GM13977 (cell line): ENCODE measurements at regions not wholly inside any gene's neighbourhood (a gene's known extent, or its start where the extent isn't known, plus 50 kb on each side); places are given as distances from the start of the nearest gene placed in this dataset.

Source experiments
- DNase-seq: peaks from one replicate; pipeline ENCODE4 v3.0.0; 2012; ENCODE audit warnings: low spot score
- in situ Hi-C: fragments of 300-500 bp; cut with MboI; formaldehyde crosslinking; loops from one replicate; pipeline ENCODE4 v1.12.0; 2022; ENCODE audit warnings: low sequenced_read_pairs, low pct_unique_long_range_greater_than_20kb, mixed read lengths, inconsistent platforms; ENCODE audit not compliant: unreplicated experiment
- TF ChIP-seq, protein P1 (sequence below): IDR thresholded peaks from 2 replicates; pipeline ENCODE4 v1.5.1; 2012; ENCODE audit warnings: mild to moderate bottlenecking, control low read depth; ENCODE audit not compliant: insufficient read depth; ENCODE audit errors: extremely low read depth, missing control alignments

DNA sequence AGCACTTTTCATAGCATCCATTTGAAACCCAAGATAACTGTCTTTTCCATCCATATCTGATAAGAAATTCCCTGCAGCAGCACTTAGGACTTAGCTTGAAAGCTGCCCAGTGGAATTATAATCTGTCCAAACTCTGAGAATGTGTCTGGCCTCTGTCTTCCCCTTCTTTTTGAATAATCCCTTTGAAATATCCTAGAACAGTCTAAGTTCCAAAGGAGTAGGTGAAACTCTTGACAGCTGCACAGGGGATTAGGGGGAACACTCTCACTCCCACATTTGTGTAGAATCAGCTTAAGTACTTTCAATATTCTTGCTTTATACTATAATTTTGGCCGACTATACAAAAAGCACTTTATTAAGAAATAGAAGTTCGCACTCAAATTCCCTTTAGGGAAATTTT, 157.7 kb downstream of the PAPSS1 start:
- TF ChIP-seq, protein P1, sequence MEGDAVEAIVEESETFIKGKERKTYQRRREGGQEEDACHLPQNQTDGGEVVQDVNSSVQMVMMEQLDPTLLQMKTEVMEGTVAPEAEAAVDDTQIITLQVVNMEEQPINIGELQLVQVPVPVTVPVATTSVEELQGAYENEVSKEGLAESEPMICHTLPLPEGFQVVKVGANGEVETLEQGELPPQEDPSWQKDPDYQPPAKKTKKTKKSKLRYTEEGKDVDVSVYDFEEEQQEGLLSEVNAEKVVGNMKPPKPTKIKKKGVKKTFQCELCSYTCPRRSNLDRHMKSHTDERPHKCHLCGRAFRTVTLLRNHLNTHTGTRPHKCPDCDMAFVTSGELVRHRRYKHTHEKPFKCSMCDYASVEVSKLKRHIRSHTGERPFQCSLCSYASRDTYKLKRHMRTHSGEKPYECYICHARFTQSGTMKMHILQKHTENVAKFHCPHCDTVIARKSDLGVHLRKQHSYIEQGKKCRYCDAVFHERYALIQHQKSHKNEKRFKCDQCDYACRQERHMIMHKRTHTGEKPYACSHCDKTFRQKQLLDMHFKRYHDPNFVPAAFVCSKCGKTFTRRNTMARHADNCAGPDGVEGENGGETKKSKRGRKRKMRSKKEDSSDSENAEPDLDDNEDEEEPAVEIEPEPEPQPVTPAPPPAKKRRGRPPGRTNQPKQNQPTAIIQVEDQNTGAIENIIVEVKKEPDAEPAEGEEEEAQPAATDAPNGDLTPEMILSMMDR: no peak
- in situ Hi-C loops: no loop called here
- no peak for DNase-seq

DNA sequence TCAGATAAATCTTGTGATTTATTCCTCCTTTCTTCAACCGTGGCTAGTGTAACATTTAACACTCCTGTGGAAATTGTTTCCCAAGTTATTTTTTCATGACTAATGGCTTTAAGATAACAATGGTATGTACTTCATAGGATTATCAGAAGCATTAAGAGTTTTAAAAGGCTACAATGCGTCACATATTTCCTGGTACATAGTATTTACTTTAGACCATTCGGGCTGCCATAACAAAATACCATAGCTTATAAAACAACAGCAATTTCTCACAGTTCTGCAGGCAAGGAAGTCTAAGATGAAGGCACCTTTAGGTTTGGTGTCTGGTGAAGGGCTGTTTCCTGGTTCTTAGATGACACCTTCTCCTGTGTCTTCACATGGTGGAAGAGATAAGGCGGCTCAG, 158.6 kb downstream of the PAPSS1 start:
- in situ Hi-C loops: no loop called here
- TF ChIP-seq, protein P1: no peak
- DNase-seq: no peak

DNA sequence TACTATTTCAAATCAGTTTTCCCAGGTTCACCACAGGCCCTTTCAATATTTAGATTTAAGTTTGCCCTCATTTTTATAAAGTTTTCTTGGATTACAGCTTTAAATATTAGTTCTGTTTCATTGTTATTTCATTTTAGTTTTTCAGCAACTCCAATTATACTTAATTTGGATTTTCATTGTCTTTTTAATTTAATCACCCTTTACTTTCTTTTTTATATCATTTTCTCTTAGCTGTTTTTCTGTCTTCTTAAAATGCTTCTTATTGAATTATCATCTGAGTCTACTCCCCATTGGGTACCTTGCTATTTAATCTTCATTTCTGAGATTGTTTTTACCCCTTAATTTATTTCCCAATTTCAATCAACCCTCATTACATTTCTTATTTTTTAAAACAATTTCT, 160.4 kb downstream of the PAPSS1 start:
- TF ChIP-seq, protein P1: no peak
- DNase-seq: no peak
- in situ Hi-C loops: no loop called here

DNA sequence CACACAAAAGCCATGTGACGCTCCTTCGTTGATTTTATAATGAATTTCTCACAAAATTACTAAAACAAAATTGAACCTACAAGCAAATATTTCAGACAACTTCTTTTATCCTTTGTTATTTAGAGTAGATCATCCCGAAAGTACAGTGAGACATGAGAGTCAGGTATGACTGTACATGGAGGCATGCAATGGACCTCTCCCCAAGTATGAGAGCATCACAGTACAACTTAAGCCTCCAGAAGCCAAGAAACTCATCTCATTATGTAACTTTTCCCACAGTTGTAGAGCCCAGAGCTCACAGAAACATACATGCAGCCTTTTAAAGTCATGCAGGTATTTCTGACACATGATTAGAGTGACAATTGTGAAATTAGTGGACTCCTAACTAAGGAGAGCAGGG, 167.7 kb downstream of the PAPSS1 start:
- TF ChIP-seq, protein P1: no peak
- in situ Hi-C loops: no loop called here
- no peak for DNase-seq

DNA sequence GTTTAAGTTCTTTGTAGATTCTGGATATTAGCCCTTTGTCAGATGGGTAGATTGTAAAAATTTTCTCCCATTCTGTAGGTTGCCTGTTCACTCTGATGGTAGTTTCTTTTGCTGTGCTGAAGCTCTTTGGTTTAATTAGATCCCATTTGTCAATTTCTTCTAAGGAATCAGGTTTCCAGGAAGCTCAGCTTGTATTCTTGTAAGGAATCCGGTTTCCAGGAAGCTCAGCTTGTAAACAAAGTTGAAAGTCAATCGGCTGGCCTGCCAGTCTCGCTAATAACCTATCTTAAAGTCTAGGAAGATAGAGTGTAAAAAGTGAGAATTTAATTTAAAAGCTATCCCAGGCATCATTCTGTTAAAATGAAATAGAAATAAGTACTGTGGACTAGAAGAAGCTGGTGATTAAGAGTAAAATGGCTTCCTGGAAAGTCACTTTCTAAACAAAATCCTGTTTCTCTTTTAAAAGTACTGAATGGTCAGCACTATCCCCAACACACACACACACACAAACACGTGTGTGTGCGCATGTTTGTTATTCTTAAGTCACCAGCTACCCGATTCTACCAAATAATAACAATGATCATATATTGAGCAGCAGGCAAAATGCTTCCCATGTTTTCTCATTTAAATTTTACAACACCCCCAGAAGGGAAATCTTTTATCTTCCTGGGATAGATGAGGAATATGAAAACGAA, 171.7 kb downstream of the PAPSS1 start:
- TF ChIP-seq, protein P1: no peak
- no peak for DNase-seq
- in situ Hi-C loops: no loop called here

DNA sequence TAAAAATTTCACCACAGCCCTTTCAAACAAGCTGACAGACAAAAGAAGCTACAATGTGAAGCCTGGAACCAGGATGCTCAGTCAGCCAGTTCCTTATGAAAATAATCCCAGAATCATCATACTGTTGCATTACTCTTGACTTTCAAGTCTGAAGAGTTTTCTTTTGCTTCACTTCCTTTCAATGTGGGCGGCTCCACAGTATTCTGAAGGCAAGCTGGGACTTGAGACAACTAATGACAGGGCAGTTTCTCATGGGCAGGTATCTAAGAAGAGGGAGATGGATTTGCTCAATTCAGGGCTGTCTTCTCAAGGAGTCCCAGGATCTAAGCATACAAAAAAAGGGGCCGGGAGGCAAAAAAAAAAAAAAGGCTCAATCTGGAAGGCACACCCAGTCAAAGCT, 173.4 kb downstream of the PAPSS1 start:
- no peak for DNase-seq
- in situ Hi-C loops: no loop called here
- TF ChIP-seq, protein P1: no peak
